ENCODE measurements at regions not wholly inside any gene's neighbourhood (a gene's known extent, or its start where the extent isn't known, plus 50 kb on each side); places are given as distances from the start of the nearest gene placed in this dataset.
A peak's percentile ranks its signal among the peaks of the same experiment; 100 is the strongest.

- DNase-seq = no peak
Observed at GRCh38 chrX:39176105-39176504, 374.8 kb downstream of the MID1IP1 start.

- DNase-seq = no peak
Observed at GRCh38 chrX:39189431-39189830, 388.2 kb downstream of the MID1IP1 start.

- no peak for DNase-seq
Observed at GRCh38 chrX:39194673-39195072, 393.4 kb downstream of the MID1IP1 start.

DNA sequence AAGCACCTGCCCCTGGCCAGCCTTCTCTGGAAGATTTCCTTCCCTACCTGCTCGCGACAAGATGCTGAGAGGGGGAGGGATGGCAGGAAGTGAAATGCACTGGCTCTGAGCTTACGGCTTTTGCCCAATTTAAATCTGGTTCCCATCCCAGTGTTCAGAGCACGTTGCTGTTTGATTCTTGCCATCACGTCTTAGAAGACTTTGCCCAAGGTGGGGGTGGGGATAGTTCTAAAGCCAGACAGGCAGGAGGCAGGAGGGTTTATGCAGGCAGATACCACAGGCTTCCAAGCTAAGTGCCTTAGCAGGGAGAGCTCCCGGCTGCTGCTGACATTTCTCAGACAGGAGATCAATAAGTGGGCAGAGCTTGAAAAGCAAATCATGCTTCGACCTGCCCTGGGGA lies 393.9 kb downstream of the MID1IP1 start:
- DNase-seq = no peak

GRCh38 chrX:39196192-39197102 lies 395.2 kb downstream of the MID1IP1 start:
- DNase-seq = no peak

GRCh38 chrX:39199429-39199828 lies 398.2 kb downstream of the MID1IP1 start:
- DNase-seq = no peak

DNA sequence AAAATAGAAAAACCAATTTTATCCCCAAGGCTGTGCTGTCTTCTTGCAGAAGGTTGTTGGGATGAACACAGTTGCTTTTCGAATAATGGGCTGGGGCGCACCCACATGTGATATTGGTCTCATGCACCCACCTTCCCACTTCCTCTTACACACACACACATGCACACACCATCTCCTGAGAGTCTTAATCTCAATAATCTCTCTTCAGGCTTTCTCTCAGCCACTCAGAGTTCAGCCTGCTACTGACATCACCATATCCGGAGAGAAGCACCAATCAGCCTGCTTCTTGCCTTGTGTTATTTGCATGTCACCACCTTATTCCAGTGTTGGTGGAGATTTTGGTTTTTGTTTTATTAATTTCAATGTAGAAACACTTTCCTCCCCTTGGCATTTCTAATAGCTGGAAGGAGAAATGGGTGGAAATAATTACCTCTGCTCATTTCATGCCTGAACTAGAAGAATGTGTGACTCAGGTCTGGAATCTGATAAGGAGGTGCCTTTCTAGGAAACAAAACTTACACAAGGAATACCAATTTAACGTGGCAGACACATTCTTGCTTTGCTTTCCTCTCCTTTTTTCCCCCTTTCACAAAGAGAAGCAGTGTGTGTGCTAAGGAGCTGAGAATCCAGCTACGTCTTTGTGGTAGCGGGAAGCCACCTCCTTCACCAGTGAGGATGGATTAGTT lies 400.2 kb downstream of the MID1IP1 start:
- DNase-seq = no peak

- DNase-seq = no peak
Observed at GRCh38 chrX:39202641-39203040, 401.4 kb downstream of the MID1IP1 start.

DNA sequence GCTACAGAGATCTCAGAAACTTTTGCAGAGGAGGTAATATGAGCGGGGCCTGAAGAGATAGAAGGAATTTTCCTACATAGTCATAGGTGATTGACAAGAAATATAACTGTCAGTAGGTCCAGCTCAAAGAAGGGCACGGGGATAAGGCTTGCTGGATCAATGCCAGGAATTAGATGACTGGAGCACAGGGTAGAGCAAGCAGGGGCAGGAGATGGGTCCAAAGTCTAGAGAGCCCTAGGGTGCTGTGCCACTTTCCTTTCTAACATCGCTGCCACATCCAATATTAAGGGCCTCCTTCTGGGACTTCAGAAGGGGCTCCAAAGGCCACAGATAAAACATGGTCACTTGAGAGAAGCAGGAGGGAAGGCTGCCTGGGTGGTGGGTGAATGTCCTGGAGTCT lies 402.2 kb downstream of the MID1IP1 start:
- no peak for DNase-seq

DNA sequence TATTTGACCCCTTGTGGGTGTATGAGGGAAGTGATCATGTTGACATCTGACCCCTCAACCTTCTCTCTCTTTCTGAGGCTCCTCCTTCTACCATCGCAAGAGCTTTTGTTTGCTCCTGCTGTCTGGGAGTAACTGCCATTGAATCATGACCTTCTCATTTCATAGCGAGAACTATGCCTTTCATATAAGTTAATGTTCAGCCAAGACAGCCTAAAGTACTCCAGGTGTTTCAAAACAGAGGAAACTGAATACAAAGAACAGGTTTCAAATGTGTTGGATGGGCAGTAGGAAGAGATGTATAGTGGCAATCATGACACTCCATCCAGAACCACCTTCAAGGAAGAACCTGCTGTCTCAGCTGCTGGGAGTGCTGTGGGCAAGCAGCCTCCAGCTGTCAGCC lies 403.1 kb downstream of the MID1IP1 start:
- no peak for DNase-seq

- no peak for DNase-seq
Observed at GRCh38 chrX:39204945-39205344, 403.7 kb downstream of the MID1IP1 start.

DNA sequence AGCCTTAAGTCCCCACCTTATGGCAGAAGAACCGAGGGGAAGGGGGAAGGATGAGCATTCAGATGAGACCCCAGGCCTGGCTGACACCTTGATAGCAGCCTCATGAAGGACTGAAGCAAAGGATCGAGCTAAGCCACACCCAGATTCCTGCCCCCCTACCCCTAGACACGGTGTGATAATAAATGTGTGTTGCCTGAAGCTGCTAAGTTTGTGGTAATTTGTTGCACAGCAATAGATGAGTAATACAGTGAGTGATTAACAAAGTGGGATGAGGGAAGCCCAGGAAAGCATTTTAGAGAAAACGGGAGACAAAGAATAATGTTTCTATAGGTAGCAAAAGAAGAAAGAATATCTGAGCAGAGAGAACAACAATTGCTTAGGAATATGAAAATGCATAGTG lies 404.2 kb downstream of the MID1IP1 start:
- no peak for DNase-seq

DNA sequence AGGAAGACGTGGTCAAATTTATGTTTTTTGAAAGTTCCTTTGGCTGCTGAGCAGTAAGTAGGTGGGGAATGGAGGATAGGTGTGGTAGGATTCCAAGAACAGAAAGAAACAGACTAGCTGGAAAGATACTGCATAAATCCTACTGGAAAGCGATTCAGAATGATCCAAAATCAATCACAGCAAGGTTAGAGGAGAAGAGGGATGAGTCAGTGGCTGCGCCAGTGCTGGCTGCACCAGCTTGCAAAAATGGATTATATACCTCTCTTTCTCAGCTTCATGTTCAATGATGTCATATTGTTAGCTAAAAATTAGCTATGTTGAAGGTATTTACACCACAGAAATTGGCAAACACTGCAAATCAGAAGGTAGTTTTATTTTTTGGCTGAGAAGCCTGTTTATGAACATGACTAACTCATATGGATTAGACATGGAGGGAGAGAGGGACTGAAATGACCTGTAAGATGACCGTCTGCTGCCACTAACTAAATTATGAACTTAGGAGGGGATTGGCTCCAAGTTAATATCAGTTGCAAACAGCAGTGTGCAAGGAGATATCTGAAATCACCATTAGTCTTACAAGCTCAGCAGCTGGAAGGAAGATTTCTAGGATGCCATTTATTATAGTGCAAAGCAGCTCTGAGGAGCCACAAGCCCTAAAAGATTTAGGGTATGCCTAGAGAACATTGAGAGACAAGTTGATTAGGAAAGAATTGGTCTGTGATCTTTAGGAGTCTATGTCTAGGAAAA lies 405.3 kb downstream of the MID1IP1 start:
- DNase-seq = no peak

- DNase-seq = no peak
Observed at GRCh38 chrX:39211501-39211900, 410.2 kb downstream of the MID1IP1 start.

DNA sequence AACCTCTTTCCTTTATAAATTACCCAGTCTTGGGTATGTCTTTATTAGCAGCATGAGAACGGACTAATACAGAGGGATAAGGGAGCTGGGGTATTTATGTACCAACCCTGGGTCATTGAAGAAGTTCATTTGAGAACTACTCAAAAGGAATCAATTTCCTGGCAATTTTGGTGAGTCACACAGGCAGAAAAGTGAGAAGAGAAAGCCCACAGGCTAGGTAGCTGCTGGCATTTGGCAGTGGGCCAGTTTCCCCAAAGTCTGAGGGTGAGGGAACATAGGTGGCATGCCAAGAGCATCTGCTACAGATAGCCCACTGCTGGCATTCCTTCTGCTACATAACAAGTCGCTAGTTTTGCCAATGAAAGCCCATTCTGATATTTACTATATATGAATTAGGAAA lies 411.2 kb downstream of the MID1IP1 start:
- DNase-seq = no peak

DNA sequence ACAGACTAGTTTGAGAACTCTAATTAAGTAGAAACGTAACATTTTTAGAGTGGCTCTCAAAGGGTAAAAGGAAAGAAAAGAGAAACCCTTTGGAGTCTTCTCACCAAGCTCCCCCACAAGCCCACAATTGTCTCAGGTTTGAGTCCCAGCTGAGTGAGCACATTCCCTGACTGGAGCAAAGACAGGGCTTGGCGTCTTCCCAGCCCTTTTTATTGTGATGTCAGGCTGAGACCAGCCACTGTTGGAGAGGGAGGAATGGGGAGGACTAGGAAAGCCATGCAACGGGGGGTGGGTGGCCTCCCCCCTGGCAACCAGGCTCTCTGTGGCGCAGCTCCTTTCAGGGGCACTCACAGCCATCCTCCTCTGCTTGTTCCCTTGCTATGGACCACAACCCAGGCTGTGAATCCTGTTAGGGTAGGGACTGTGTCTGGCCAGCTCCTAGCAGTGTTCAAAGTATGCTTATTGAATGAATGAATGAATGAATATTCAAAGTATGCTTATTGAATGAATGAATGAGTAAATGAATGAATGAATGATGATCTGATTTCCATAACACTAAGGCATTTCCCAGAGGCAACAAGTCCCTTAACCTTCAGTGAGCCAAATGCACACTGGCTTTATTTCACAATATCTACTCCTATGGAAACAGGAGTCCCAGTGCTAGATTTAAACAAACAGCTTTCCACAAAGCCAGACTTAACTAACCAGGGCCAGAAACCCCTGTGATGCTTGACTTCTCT lies 413.3 kb downstream of the MID1IP1 start:
- DNase-seq = no peak

DNA sequence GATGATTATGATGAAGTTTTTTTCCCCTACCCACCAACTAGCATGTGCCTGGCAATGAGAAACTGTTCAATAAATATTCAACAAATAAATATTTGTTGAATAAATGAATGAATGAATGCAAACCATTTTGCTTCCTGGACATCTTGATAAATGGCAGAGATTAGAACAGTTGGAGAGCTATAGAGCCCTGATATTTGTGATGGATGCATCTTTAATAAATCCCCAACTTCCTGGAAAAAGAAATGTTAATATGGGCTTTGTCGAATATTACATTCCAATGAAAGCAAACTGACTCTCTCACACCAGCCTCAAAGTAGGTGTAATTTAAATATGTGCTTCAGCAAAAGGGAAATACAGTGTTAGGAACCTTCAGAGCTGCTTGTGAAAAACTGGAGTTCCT lies 419.7 kb downstream of the MID1IP1 start:
- DNase-seq = no peak

DNA sequence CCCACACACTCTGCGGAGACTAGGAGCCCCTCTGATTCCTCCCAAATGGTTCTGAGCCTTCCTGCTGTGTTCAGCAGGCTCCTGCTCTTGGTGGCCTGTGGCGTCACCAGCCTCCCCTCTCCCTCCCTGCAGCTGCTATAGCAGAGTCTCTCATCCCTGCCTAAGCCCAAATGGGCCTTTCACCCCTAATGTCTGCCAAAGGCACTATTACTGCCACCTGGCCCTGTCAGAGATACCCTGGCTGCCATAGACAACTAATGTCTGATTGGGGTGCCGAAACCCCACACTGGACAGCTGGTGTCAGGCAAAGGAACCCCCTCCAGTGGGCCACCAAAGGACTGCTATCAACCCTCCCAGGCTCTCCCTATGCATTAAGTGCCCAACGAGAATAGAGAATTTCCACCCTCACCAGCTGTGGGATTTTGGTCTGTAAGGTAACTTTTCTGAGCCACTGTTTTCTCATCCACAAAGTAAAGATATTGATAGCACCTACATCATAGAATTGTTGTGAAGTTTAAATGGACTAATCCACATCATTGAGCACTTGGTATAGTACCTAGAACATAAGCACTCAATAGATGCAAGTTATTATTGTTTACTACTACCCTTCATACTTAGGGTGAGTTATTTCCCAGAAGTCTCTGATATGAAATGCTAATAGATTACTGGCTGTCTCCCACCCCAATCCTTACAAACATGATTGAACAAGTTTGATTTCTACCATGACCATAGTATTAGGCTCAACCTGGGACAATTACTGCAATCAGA lies 421.3 kb downstream of the MID1IP1 start:
- DNase-seq = no peak

GRCh38 chrX:39226251-39226650 lies 425.0 kb downstream of the MID1IP1 start:
- no peak for DNase-seq

DNA sequence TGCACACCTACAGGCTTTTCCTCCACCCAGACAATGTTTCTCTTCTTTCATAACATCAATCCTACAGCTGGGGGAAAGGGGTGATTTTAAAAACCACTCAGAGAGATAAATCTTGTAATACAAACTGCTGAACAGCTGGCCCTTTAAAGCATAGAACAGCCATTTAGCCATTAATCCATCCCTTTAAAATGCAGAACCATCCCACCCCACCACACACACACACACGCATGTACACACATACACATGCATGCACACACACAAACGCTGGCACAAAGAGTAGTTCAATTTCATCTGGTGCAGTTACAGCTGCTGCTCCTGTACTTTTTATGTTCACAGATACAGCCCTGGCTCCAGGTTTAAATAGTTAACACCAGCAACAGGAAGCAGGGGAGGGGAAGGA lies 426.1 kb downstream of the MID1IP1 start:
- no peak for DNase-seq

DNA sequence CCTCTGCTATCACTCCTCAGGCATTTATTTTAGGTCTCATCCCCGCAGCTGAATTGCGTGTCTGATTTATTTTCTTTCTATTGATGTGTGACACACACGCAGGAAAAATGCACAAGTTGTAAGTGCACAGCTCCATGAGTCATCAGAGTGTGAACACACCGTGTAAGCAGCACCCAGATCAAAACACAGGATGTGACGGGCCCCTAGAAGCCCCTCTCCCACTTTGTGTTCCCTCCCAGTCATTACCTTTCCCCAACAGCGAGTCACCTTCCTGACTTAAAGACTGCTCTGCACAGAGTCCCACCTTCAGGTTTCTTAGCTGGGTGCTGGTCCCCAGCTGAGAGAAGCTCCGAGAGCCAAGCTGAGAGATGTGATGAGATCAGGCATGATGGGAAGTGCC lies 436.7 kb downstream of the MID1IP1 start:
- no peak for DNase-seq

GRCh38 chrX:39242187-39242586 lies 440.9 kb downstream of the MID1IP1 start:
- peak; percentile 10 for DNase-seq
